H9 (cell line): ENCODE measurements at regions not wholly inside any gene's neighbourhood (a gene's known extent, or its start where the extent isn't known, plus 50 kb on each side); places are given as distances from the start of the nearest gene placed in this dataset.

ENCODE experiments used
- DNase-seq: peaks from one replicate; pipeline ENCODE4 v3.0.0-alpha.2; 2017
- H2AFZ ChIP-seq: one replicate; pipeline ENCODE4 v1.6.1; 2013; ENCODE audit warnings: mild to moderate bottlenecking, low read length, control low read depth, moderate library complexity
- H2AK5ac ChIP-seq: 2 replicates; pipeline ENCODE4 v1.6.1; 2013; ENCODE audit warnings: low read length, control low read depth, mixed read lengths; ENCODE audit not compliant: insufficient read length
- H2BK120ac ChIP-seq: one replicate; pipeline ENCODE4 v1.6.1; 2013; ENCODE audit warnings: low read depth, mild to moderate bottlenecking, low read length, control low read depth, inconsistent platforms; ENCODE audit not compliant: poor library complexity, severe bottlenecking
- H2BK12ac ChIP-seq: 2 replicates; pipeline ENCODE4 v1.6.1; 2013; ENCODE audit warnings: low read length, control low read depth, mixed read lengths, low read depth; ENCODE audit not compliant: insufficient read length
- H2BK15ac ChIP-seq: 2 replicates; pipeline ENCODE4 v1.6.1; 2013; ENCODE audit warnings: low read depth, low read length, control low read depth
- H2BK20ac ChIP-seq: one replicate; pipeline ENCODE4 v1.6.1; 2013; ENCODE audit warnings: low read depth, mild to moderate bottlenecking, low read length, control low read depth, inconsistent platforms; ENCODE audit not compliant: poor library complexity, severe bottlenecking
- H2BK5ac ChIP-seq: 2 replicates; pipeline ENCODE4 v1.6.1; 2013; ENCODE audit warnings: low read length, control low read depth, mixed read lengths; ENCODE audit not compliant: insufficient read length
- H3K14ac ChIP-seq: 2 replicates; pipeline ENCODE4 v1.6.1; 2013; ENCODE audit warnings: low read length, control low read depth; ENCODE audit not compliant: insufficient read depth
- H3K18ac ChIP-seq: 2 replicates; pipeline ENCODE4 v1.6.1; 2013; ENCODE audit warnings: low read depth, mild to moderate bottlenecking, mixed read lengths, low read length, control low read depth; ENCODE audit not compliant: insufficient read length
- H3K23ac ChIP-seq: 2 replicates; pipeline ENCODE4 v1.6.1; 2013; ENCODE audit warnings: low read length, control low read depth, mixed read lengths, low read depth; ENCODE audit not compliant: insufficient read length
- H3K23me2 ChIP-seq: 2 replicates; pipeline ENCODE4 v1.6.1; 2013; ENCODE audit warnings: low read depth, mild to moderate bottlenecking, mixed read lengths, low read length, control low read depth; ENCODE audit not compliant: insufficient read length, poor library complexity, severe bottlenecking
- H3K27ac ChIP-seq: 2 replicates; pipeline ENCODE4 v1.5.1; 2013; ENCODE audit warnings: low read length, control low read depth, mixed read lengths, low read depth; ENCODE audit not compliant: insufficient read length
- H3K27me3 ChIP-seq: 2 replicates; pipeline ENCODE4 v1.6.1; 2013; ENCODE audit warnings: low read length, control low read depth, inconsistent platforms; ENCODE audit not compliant: insufficient read depth
- H3K4ac ChIP-seq: 2 replicates; pipeline ENCODE4 v1.6.1; 2013; ENCODE audit warnings: low read depth, mild to moderate bottlenecking, control low read depth, inconsistent platforms, low read length, moderate library complexity
- H3K4me1 ChIP-seq: 2 replicates; pipeline ENCODE4 v1.6.1; 2013; ENCODE audit warnings: low read length, control low read depth, inconsistent platforms; ENCODE audit not compliant: insufficient read depth
- H3K4me2 ChIP-seq: 2 replicates; pipeline ENCODE4 v1.6.1; 2013; ENCODE audit warnings: low read length, control low read depth, mixed read lengths; ENCODE audit not compliant: insufficient read length, insufficient read depth
- H3K56ac ChIP-seq: 2 replicates; pipeline ENCODE4 v1.6.1; 2013; ENCODE audit warnings: low read depth, mild to moderate bottlenecking, mixed read lengths, low read length, control low read depth; ENCODE audit not compliant: insufficient read length
- H3K79me1 ChIP-seq: 2 replicates; pipeline ENCODE4 v1.6.1; 2013; ENCODE audit warnings: low read depth, mild to moderate bottlenecking, moderate library complexity, low read length, control low read depth, inconsistent platforms; ENCODE audit not compliant: insufficient read depth, poor library complexity, severe bottlenecking
- H3K79me2 ChIP-seq: 2 replicates; pipeline ENCODE4 v1.6.1; 2013; ENCODE audit warnings: low read length, control low read depth, inconsistent platforms; ENCODE audit not compliant: insufficient read depth
- H3K9ac ChIP-seq: 2 replicates; pipeline ENCODE4 v1.6.1; 2013; ENCODE audit warnings: low read length, control low read depth, mixed read lengths; ENCODE audit not compliant: insufficient read length; ENCODE audit errors: extremely low read depth
- H3K9me3 ChIP-seq: one replicate; pipeline ENCODE4 v1.6.1; 2013; ENCODE audit warnings: low read depth, low read length, inconsistent platforms; ENCODE audit not compliant: control insufficient read depth
- H3T11ph ChIP-seq: one replicate; pipeline ENCODE4 v1.6.1; 2013; ENCODE audit warnings: mild to moderate bottlenecking, low read length, control low read depth, inconsistent platforms
- H4K20me1 ChIP-seq: one replicate; pipeline ENCODE4 v1.6.1; 2013; ENCODE audit not compliant: control insufficient read depth, insufficient read length, insufficient read depth
- H4K5ac ChIP-seq: 2 replicates; pipeline ENCODE4 v1.6.1; 2013; ENCODE audit warnings: low read depth, mild to moderate bottlenecking, mixed read lengths, low read length, control low read depth; ENCODE audit not compliant: insufficient read length
- H4K8ac ChIP-seq: replicated peaks from 2 replicates; pipeline ENCODE4 v1.6.1; 2013; ENCODE audit warnings: low read length, control low read depth, mixed read lengths, low read depth; ENCODE audit not compliant: insufficient read length
- H4K91ac ChIP-seq: 2 replicates; pipeline ENCODE4 v1.6.1; 2013; ENCODE audit warnings: low read depth, mild to moderate bottlenecking, moderate library complexity, mixed read lengths, low read length, control low read depth; ENCODE audit not compliant: insufficient read length
- H3K27ac Mint-ChIP-seq, 3 experiments: 2 replicates in 2 of 3; 3 replicates in 1 of 3; pipeline ENCODE4 v1.8.0; 2020 to 2021; ENCODE audit warnings: mixed read lengths in 3 of 3, mild to moderate bottlenecking in 1 of 3, moderate library complexity in 1 of 3
- H3K27me3 Mint-ChIP-seq: 2 replicates; pipeline ENCODE4 v1.8.0; 2021; ENCODE audit warnings: low read depth, mild to moderate bottlenecking, moderate library complexity, mixed read lengths
- H3K36me3 Mint-ChIP-seq, 3 experiments: 2 replicates in 2 of 3; 3 replicates in 1 of 3; pipeline ENCODE4 v1.8.0; 2020 to 2021; ENCODE audit warnings: low read depth in 3 of 3, mixed read lengths in 3 of 3; ENCODE audit not compliant: insufficient read depth in 1 of 3
- H3K4me1 Mint-ChIP-seq, 2 experiments: 2 replicates each; pipeline ENCODE4 v1.8.0; 2020; ENCODE audit warnings: mixed read lengths in 2 of 2
- H3K4me3 Mint-ChIP-seq, 2 experiments: 2 replicates in 1 of 2; 3 replicates in 1 of 2; pipeline ENCODE4 v1.8.0; 2020 to 2021; ENCODE audit warnings: mild to moderate bottlenecking in 2 of 2, mixed read lengths in 2 of 2, moderate library complexity in 1 of 2
- H3K9me3 Mint-ChIP-seq, 2 experiments: 2 replicates in 1 of 2; 3 replicates in 1 of 2; pipeline ENCODE4 v1.8.0; 2020; ENCODE audit warnings: mild to moderate bottlenecking in 2 of 2, mixed read lengths in 2 of 2, moderate library complexity in 1 of 2
- WGBS: extraction: QIAGEN DNeasy Blood & Tissue Kit; methylation state at CpG from one replicate; pipeline ENCODE4 v1.1.7; 2013; ENCODE audit warnings: missing lambda C conversion rate, low lambda C conversion rate, mixed read lengths; ENCODE audit not compliant: insufficient read length; ENCODE audit errors: extremely low coverage; 5-methylcytosine and 5-hydroxymethylcytosine counted together
- TF ChIP-seq, protein P1 (sequence below): fragments of 200-600 bp; sonication (generic); conservative IDR thresholded peaks from 3 replicates; pipeline ENCODE4 v1.8.0; 2021; ENCODE audit warnings: antibody characterized with exemption, mild to moderate bottlenecking

DNA sequence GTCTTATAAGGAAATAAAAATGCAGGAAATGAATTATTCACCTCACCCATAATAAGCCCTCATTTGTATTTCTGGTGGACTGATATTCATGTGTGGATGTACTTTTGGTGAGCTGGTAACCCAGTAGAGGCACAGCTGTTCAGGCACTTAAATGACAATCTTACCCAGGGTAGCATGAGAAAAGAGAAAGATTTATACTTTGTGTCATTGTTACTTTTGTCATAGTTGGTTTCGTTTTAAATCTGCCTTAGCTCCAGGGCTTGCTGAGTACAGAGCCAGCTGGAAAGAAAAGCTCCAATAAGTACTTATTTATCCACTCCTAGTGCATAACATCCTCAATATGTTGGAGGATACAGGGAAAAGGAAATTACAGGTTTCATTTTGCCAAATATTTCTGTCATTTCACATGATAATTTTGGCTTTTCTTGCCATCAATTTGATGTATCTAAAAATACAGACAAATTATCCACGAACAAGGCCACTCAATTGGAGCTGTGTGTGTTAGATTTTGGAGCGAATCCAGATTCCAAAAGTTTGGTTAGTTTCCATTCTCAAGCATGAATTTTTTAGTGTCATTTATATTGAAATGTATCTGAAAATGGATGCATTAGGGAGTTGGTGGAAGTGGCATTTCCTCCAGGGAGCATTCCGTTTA, 1276.1 kb upstream of the FAM98A start:
- DNase-seq: no peak
- Histone ChIP-seq H3K79me2 (no peaks in the 10 kb centered on the region), H3K27ac (no peak overlapping the region), H2BK20ac (no peak overlapping the region), H4K20me1 (no peaks in the 10 kb centered on the region), H2AFZ (no peak overlapping the region), H3T11ph (no peak overlapping the region), H2BK120ac (no peak overlapping the region), H3K4me1 (peaks cover 3% of the 10 kb centered on the region; the same call in 1 of the 2 replicates), H3K23ac (no peak overlapping the region), H3K4me2 (no peak overlapping the region), H4K91ac (no peak overlapping the region), H2AK5ac (no peak overlapping the region), H2BK12ac (no peak overlapping the region), H3K9me3 (no peaks in the 10 kb centered on the region), H3K79me1 (no peaks in the 10 kb centered on the region), H2BK5ac (no peak overlapping the region), H2BK15ac (no peak overlapping the region), H3K4ac (no peak overlapping the region), H3K23me2 (no peaks in the 10 kb centered on the region), H3K9ac (no peak overlapping the region), H3K56ac (no peak overlapping the region), H4K5ac (no peak overlapping the region), H3K27me3 (no peaks in the 10 kb centered on the region), H3K18ac (no peak overlapping the region), H4K8ac (no peak overlapping the region), H3K14ac (no peak overlapping the region)
- TF ChIP-seq, protein P1, sequence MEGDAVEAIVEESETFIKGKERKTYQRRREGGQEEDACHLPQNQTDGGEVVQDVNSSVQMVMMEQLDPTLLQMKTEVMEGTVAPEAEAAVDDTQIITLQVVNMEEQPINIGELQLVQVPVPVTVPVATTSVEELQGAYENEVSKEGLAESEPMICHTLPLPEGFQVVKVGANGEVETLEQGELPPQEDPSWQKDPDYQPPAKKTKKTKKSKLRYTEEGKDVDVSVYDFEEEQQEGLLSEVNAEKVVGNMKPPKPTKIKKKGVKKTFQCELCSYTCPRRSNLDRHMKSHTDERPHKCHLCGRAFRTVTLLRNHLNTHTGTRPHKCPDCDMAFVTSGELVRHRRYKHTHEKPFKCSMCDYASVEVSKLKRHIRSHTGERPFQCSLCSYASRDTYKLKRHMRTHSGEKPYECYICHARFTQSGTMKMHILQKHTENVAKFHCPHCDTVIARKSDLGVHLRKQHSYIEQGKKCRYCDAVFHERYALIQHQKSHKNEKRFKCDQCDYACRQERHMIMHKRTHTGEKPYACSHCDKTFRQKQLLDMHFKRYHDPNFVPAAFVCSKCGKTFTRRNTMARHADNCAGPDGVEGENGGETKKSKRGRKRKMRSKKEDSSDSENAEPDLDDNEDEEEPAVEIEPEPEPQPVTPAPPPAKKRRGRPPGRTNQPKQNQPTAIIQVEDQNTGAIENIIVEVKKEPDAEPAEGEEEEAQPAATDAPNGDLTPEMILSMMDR: no peak
- WGBS: no CpG with 5 or more reads among the region's 4 CpGs
- no peak overlapping the region for H3K27ac Mint-ChIP-seq
- peaks cover 12 to 21% of the 10 kb centered on the region in 2 experiments for H3K4me1 Mint-ChIP-seq
- no peaks in the 10 kb centered on the region for H3K9me3 Mint-ChIP-seq
- H3K4me3 Mint-ChIP-seq: no peak overlapping the region
- H3K27me3 Mint-ChIP-seq: no peaks in the 10 kb centered on the region
- no peaks in the 10 kb centered on the region for H3K36me3 Mint-ChIP-seq
